GM12875 (cell line): ENCODE measurements at regions not wholly inside any gene's neighbourhood (a gene's known extent, or its start where the extent isn't known, plus 50 kb on each side); places are given as distances from the start of the nearest gene placed in this dataset.
"Not testable (repeated sequence)": the region's sequence is repeated elsewhere in the genome, so short reads cannot be mapped to it uniquely, and the experiment has no call there.

Source experiments
- H3K4me3 ChIP-seq: one replicate; pipeline ENCODE4 v1.5.1; 2011; ENCODE audit warnings: low read depth, low read length, control low read depth
- TF ChIP-seq, protein P1 (sequence below): IDR thresholded peaks from 2 replicates; pipeline ENCODE4 v1.5.1; 2011; ENCODE audit warnings: low read depth, mild to moderate bottlenecking, control low read depth, inconsistent platforms, low read length, moderate library complexity, borderline replicate concordance; ENCODE audit not compliant: insufficient read depth

DNA sequence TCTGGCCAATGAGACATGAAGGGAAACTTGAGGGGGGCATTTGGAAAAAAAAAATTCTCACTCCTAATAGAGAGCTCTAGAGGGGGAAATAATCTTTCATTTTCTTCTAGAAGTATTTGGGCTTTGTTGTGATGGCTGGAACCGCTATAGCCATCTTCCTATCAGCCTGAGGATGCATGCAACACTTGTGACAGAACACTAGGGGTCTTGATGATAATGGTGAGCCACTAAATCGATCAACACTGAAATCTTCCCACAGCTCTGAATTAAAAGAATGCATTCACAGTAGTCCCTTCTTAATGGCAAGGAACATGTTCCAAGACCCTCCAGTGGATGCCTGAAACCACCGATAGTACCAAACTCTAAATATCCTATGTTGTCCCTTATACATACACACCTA lies 325.3 kb downstream of the LNPK start:
- TF ChIP-seq, protein P1, sequence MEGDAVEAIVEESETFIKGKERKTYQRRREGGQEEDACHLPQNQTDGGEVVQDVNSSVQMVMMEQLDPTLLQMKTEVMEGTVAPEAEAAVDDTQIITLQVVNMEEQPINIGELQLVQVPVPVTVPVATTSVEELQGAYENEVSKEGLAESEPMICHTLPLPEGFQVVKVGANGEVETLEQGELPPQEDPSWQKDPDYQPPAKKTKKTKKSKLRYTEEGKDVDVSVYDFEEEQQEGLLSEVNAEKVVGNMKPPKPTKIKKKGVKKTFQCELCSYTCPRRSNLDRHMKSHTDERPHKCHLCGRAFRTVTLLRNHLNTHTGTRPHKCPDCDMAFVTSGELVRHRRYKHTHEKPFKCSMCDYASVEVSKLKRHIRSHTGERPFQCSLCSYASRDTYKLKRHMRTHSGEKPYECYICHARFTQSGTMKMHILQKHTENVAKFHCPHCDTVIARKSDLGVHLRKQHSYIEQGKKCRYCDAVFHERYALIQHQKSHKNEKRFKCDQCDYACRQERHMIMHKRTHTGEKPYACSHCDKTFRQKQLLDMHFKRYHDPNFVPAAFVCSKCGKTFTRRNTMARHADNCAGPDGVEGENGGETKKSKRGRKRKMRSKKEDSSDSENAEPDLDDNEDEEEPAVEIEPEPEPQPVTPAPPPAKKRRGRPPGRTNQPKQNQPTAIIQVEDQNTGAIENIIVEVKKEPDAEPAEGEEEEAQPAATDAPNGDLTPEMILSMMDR = no peak
- H3K4me3 ChIP-seq = no peak overlapping the region

DNA sequence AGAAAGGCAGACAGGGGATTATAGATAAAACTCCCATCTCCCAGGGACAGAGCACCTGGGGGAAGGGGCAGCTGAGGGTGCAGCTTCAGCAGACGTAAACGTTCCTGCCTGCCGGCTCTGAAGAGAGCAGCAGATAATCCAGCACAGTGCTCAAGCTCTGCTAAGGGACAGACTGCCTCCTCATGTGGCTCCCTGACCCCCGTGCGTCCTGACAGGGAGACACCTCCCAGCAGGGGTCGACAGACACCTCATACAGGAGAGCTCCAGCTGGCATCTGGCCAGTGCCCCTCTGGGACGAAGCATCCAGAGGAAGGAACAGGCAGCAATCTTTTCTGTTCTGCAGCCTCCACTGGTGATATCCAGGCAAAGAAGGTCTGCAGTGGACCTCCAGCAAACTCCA lies 333.3 kb downstream of the LNPK start:
- not testable (repeated sequence) for H3K4me3 ChIP-seq

DNA sequence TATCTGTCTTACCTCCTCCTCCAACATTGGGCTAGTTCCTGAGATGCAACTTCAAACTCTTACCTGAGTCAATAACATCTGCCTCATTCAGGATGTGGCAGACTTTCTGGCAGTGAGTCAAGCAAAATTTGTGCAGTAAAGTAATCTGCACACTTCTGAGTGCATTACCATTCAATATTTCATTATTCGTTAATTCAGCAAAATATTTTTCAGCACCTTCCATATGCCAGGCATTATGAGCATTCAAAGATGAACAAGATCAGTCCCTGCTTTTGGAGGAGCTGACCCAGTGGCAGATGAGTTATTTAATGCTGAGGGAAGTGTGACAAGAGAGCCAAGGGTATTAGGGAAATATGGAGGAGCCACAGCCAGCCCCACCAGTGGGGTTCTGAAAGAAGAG lies 339.7 kb downstream of the LNPK start:
- no peak overlapping the region for H3K4me3 ChIP-seq
- TF ChIP-seq, protein P1 = no peak

DNA sequence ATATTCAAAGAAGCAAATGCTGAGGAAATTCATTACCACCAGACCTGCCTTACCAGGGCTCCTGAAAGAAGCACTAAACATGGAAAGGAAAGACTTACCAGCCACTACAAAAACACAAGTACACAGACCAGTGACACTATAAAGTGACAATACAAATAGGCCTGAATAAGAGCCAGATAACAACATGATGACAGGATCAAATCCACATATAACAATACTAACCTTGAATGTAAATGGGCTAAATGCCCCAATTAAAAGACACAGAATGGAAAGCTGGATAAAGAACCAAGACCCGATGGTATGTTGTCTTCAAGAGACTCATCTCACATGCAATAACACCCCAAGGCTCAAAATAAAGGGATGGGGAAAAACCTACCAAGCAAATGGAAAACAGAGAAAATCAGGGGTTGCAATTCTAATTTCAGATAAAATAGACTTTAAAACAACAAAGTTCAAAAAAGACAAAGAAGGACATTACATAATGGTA lies 353.4 kb downstream of the LNPK start:
- H3K4me3 ChIP-seq = no peak overlapping the region
- TF ChIP-seq, protein P1 = no peak

DNA sequence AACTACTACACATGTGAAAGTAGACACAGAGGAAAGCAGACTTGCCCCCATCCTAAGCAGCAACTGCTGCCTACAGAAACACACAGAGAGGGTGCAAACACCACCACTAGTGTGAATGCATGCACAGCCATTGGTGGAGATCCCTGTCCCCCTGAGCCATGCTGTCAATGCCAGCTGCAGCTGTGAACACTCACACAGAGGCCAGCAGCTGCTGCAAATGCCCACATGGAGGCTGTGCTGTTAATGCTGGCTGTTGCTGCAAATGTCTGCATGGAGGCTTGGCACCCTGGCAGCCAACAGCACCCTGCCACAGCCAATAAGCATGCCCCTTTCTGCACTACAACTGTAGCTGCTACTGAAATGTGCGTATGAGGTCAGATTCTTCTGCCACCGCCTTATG lies 355.0 kb downstream of the LNPK start:
- no peak overlapping the region for H3K4me3 ChIP-seq
- TF ChIP-seq, protein P1 = no peak

DNA sequence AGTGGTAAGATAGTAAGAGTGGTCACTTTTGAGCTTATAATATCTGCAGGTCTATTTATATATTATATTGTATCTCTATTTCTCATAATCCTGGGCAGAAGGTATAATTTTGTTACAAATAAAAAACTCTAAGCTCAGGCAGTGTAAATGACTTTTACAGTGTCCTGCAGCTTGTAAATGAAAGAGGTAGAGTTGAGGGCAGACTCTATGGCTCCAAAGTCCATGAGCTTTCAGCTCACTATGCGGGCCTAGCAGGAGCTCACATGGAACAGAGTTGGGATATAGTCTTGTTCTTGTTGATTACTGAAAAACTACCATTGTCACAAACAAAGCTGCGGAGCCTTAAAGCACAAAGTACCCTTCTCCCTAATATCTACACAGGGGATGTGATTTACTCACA lies 361.4 kb downstream of the LNPK start:
- no peak overlapping the region for H3K4me3 ChIP-seq
- TF ChIP-seq, protein P1 = no peak

DNA sequence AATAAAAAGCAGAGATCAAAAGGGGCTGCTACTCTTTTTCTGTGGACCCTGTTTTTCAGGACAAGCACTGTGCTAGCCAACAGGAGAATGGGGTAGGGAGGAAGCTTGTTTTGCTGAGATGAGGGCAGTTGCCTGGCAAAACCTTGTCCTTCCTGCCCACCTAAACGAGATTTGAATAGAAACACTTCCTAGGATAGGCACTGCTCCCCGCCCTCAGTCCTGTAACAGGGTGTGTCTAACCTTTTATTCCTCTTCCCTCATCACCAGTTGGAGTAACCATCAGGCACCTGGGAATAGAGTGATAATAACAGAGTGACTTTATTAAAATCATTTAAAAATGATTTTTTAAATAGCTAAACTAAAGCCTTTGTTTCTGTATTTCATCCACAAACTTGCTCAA lies 368.8 kb downstream of the LNPK start:
- TF ChIP-seq, protein P1 = no peak
- no peak overlapping the region for H3K4me3 ChIP-seq

DNA sequence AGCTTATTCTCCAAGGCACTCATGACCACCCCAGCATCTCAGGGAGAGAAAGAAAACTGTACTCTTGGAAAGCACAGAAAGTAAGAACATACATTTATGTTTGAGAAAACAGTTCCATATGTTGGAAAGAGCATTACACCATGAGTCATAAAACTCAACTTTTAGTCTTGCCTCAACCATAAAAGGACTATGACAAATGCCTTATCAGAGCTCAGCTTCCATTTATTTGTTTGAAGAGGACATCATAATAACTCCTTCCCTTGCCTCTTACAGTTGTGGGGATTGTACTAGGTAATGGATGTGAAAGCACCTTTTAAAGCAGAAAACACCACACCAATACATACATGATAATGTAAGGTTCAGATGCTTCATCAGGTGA lies 370.8 kb downstream of the LNPK start:
- no peak overlapping the region for H3K4me3 ChIP-seq
- TF ChIP-seq, protein P1 = no peak
